ENCODE measurements at regions not wholly inside any gene's neighbourhood (a gene's known extent, or its start where the extent isn't known, plus 50 kb on each side); places are given as distances from the start of the nearest gene placed in this dataset.

DNA sequence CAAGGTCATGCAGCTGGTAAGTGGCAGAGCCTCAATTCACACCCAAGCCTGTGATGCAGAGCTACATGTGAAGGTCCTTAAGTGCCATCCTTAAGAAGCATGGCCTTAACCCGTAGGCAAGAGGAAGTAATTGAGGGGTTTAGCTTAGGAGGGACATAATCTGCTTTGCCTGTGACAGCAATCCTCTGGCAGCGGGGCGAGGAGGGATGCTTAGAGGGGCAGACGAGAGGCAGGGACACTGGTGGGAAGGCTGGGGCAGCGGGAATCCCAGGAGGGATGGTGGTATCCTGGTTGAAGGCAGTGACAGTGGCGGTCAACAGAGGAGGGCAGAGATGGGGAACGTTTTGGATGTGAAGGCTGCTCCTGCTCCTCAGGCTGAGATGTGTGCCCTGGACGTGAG, 88.1 kb downstream of the EFNB1 start:
- no peak for DNase-seq

DNA sequence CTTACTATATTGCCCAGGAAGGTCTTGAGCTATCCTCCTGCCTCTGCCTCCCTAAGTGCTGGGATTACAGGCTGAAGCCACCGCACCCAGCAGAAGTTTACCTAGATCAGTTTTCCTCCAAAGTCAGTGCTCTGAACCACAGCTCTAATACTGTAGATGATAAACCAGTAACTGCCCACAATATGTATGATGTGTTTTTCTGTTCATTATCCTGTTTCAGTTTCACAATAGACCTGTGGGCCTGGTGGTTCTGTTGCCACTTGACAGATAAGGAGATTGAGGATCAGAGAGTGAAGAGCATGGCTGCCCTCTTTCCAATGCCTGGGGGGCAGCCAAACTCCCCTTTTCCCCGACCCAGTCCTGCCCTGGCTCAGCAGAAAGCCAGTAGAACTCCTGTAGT, 87.0 kb downstream of the EFNB1 start:
- DNase-seq: no peak

DNA sequence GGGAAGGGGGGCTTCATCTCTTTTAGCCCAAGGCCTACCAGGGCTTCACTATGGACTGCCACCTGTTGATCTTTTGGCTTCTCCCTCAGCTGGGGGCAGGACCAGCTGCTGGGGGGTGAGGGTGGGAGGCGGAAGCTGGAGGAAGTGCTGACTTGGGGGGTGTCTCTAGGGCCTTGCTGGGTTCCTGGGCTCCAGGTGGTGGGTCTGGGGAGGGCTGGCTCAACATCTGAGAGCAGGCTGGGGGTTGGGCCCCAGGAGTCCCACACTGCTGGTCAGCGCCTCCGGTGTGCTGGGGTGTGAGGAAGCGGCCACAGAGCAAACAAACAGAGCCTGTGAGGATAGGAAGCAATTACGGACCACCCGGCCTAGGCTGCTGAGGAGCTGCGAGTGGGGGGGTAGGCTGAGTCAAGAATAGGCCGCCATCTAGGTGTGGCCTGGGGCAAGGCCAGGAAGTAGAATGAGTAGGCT, 85.7 kb downstream of the EFNB1 start:
- DNase-seq: no peak

DNA sequence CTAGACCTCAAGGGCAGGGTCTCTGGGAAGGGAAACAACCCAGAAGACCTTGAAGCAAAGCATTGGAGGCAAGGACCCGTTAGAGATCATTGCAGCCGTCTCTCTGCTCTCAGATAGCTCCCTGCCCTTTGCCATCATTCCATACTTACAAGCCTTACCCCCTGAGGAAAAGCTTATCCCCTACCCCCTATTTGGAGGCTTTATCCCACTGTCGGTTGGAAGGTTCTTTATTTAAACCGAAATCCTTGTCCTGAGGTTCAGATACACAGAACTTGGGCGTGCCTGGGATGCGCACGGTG, 84.4 kb downstream of the EFNB1 start:
- DNase-seq: no peak

DNA sequence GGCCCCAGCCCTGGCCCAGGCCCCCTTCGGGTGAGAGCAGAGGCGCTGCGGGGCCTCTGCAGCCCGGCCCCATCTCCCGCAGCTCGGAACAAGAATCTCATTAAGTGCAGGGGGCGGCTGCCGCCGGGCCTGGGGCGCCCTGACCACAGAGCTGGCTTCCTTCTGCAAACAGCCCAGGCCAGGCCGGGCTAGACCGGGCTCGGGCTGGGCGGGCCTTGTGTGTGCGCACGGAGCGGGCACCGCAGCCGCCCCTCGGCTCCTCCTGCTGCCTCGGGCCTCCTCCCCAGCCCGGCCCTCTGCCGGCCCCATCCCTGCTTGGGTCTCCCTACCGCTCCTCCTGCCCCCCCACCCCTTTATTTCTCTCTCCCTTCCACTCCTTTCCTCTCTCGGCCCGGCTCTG, 83.3 kb downstream of the EFNB1 start:
- DNase-seq: no peak

DNA sequence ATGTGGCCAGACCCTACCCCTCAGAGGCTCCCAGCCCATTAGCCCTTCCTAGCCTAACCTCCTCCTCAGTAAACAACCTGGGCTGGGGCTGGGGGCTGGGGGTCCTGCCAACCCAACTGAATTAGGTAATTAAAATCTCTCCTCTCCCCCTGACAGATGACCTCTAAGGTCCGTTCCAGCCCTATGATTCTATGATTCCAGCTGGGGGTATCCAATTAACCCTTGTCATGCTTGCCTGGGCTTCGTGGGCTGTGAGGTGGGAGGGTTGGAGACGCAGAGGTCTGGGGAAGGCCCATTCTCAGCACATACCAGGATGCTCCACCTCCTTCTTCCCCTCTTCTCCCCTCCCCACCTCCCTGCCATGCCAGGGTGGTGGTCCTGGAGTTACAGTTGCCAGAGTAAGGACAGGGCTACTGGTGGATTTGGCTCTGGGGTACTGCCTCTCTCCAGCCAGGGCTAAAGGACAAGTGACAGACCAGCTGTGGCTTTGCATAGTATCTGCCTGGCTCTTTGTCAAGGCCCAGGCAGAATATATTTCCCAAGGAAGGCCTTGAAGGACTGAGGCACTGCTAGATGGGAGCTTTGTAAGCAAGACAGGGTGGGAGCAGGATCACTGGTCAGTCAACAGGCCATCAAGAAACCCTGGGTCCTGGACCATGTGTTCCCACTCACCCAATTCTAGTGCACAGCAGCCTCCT, 82.1 kb downstream of the EFNB1 start:
- DNase-seq: no peak

DNA sequence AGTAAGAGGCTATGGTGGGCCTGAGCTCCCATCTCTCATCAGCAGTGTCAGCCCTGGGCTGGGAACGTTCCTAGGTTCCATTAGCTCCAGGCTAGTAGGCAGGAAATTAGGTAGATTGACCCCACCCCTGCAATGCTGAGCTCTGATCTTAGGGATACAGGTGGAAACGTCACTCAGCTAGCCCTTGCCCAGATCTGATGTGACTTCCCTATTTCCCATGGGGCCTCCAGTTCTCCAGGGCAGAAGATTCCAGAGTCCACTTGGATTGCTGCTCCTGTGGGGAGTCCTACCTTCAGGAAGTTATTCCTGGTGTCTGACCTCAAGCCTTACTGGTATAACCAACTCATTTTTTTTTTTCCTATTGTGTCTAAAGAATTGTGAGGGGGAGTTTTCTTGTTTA, 81.1 kb downstream of the EFNB1 start:
- DNase-seq: no peak

DNA sequence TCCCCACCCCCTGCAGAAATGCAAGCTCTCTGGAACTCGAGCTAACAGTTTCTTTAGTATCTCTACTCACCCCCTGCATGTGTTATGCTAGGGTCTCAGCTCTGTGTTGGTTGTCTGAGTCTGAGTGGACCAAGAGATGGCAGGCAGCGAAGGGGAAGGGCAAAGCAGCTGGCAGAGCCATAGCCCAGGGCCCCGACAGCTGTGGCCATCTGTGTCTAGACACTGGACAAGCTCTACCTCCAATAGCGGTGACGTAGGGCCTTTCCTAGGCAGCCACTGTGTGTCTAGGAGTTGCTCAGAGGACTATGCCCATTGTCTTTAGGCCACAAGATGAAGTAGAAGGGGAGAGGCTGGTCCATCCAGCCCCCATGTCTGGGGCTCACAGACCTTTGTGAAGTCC, 79.2 kb downstream of the EFNB1 start:
- DNase-seq: no peak

DNA sequence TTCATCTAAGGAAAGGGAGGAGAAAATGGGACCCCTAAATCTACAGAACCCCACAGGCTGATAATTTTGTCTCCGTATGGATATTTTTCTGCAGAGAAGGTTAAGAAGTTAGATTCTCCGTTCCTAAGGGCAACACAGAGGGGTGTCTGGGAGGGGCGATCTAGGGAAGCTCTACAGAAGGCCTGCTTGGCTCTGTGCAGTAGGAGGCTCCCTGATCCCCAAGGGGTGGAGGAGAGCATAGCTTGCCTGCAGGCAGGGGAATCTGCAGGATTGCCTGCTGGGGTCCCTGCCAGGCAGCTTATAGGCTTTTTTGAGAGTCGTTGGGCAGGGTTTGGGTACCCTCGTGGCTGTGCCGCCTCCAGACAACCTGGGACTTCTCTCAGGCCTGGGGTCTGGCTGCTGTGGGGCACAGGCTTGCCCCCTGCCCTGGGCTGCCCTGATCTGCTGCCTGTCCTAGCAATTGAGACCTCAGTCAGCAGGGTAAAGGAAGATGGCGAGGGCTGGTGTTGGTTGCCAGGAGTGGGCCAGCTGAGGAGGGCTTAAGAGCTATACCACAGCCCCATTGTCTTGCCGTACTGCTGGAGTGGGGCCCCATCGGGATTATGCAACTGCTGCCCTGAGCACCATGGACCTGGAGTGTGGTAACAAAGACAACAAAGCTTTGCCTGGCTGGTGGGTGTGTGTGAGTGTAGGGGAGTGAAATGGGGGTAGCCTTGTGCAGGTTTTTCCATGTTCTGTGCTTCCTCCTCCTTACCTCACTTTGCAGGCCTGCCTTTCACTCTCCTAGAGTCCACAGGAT, 74.1 kb downstream of the EFNB1 start:
- no peak for DNase-seq

DNA sequence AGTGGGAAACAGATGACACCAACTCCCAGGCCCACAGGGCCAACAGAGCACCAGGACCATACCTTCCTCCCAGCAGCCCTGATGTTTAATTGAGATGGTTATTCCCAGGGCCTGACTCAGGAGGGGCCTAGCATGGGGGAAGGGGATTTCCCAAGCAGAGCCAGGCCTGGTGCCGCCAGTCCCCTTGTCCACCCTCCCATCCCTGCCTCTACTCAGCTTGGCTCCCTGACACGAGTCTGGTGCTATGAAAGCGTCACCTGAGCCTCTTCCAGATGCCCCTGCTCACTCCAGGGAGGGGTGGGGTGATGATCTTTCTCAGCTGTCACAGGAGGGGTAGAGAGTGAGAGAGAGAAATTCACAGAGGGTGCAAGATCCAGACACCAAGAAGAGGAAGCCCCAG, 72.7 kb downstream of the EFNB1 start:
- no peak for DNase-seq

DNA sequence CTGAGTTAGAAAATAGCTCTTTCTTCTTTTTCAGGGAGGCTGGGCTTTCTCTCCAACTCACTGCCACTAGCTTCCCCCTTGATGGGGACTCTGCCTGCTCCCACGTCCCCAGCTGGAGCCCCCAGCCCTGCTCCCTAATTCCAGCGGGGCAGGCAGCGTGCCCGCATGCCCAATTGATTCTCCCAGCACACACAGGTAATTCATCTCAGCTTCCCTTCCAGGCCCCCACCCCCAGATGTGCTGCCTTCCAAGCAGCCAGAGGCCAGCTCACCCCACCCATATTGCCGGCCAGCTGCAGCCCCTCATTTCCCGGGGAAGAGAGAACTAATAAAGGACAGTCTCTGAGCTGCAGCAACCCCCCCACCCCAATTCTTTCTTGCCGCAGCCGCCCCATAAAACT, 69.8 kb downstream of the EFNB1 start:
- DNase-seq: no peak

DNA sequence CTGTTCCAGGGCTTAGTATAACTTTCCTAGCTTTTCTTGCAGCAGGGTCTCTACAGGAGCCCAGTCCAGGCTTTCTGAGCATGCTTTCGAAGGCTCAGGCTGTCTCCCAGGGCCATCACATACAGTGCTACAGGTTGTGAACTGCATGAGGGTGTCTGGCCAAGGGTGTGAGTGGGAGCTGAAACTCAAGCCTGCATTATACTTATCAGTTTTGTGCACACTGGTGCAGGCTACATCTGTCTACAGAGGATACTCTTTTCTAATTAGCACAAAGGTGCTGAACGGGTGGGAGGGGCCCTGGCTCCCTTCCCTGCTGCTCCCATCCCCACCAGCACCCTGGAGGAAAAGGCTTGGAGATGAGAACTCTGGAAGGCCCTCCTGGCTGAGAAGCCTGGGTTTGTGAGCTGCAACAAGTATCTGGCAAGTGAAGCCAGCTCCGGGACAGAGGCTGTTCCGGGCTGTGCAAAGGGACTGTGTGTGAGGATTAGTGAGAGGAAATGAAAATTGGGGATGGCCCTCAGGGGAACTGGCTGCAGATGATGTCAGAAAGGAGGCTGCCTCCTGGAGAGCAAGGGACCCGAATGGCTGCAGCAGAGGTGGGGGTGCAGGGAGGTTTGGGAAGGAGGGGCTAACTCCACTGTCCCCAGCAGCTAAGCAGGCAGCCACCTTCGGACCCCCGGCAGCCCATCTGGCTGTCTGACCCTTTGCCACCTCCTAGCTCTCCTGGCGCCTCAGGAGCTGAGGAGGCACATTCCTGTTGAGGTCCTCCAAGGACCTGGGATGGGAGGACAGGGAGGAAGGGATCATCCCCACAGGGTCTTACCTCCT, 68.5 kb downstream of the EFNB1 start:
- no peak for DNase-seq

DNA sequence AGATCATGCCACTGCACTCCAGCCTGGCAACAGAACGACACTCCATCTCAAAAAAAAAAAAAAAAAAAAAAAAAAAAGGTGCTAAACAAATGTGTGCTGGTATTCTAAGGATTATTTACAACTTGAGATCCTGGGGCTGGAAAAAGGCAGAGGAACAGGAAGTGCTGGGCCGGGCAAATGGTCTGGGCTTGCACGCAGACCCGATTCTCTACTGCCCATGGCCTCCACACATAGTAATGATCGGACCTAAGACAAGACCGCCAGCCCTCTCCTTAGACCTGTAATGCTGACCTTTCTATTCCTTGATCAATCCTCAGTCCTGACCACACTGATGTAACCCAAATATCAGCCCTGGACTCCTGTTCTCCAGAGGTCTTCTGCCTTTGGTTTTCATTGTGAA, 67.8 kb downstream of the EFNB1 start:
- DNase-seq: no peak

DNA sequence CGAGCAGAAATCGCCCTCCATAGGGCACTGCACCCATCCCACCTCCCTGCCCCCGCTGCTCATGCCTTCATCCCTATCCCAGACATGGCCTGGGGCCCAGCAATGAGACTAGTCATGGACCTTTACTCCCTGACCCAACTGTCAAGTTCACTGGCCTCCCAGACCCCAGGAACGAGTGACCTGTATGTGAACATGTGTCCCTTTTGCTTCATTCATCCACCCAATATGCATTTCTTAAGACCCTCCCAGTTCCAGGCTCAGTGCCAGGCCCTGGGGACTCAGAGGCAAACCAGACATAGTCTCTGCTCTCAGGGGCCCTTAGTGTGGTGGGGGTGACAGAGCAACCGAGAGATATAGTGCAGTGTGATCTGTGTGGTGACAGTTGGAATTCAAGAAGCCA, 67.0 kb downstream of the EFNB1 start:
- no peak for DNase-seq

DNA sequence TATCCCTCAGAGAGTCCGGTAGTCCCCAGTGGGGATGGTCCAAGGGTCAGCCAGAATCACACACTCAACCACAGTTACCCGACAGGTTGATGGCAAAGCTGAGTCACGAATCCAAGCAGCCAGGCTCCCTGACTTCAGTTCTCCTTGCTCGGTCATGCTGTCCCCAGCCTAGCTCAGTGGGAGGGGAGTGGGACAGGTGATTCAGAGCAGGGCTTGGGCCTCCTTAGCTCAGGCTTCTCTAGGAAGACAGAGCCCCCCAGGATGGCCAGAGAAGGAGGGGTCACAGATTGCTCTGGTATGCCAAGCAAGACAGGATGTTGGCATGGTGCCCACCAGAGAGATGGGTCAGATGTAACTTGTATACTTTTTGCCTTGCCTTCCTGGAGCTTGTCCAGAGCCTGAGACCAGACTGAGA, 66.5 kb downstream of the EFNB1 start:
- no peak for DNase-seq

DNA sequence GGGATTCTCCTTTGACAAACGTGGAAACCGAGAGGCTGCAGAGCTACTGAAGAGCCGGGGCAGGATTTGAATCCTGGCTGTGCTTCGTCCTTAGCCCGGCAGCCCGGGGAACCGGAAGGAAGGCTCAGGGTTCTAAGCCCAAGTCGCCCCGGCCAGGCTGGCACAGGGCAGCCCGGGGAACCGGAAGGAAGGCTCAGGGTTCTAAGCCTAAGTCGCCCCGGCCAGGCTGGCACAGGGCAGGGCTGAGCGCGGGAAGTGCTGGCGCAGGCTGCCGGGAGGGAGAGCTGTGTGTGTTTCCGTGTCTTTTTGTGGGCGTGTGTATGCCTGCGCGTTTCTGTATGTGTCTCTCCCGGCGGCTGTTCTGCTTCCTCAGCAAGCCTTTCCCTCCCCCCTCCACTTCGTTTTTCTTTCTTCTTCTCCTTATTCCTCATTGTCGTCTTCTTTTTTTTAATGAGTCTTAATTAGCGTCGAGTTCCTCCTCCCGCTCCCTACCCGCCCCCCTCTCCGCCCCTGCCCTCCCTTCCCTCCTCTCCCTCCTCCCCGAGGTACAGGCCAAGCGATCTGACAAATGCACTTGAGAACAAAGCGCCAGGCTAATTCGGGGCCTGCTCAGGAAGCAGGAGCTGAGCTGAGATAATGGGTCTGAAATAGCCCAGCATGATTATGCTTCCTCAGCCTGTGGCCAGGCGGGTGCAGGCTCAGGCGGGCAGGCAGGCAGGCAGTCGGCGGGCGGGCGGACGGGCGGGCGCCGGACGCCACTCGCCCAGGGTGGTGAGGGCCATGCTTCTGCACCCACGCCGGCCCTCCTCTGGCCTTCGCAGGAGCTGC, 65.9 kb downstream of the EFNB1 start:
- DNase-seq: no peak

DNA sequence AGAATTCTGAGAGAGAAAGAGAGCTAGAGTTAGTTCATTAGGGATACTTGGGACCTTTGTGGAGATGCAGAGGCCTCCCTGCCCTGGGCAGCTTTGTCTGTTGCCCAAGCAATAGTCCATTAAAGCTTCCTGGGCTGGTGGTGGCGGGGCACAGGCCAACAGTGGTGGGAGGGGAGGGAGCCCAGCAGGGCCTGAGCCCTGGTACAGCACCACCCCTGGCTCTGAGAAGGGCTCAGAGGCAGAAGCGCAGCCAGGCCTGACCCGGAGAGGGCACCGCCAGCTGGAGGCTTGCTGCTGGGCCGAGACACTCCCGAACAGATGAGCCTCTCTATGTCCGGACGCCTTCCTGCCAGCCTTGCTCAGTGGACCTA, 65.3 kb downstream of the EFNB1 start:
- no peak for DNase-seq

DNA sequence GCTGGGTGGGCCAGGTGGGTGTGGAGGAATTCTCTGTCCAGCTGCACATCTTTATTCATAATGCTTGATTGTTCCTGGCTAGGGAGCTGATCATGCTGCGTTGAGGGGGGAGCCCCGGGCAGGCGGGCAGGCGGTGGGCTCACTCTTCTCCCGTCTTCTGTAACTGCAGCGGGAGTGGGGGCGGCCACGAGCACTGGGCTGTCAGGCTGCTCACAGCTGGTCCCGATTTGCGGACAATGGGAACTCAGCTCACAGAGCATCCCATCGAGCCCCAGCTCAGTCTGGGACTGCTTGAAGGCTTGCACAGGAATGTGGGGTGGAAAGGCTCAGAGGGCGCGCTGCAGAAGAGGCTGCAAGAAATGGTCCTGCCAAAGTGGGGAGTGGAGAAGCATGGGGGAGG, 63.8 kb downstream of the EFNB1 start:
- DNase-seq: no peak

DNA sequence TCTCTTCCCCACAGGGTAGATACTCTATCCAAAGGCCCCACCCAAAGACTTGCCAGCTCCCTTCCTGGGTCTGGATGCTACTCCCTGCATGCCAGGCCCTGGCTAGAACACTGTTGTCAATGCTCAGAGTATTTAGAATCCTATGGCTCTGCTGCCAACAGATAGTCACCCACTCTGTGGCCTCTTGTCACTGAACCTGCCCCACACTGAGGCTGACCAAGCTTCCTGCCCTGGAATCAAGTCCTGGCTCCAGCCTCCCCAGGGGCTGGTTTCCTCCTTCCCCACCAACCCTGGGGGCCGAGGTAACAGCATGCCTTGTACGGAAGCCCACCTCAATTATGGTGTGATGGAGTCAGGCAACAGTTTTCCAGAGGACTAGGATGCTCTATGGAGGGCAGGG, 63.3 kb downstream of the EFNB1 start:
- DNase-seq: no peak

All from activated CD4-positive, alpha-beta T cell treated with anti-CD3 and anti-CD28 coated beads, Interleukin-2, Interleukin-6, amounts not matched to agents 100 ng/mL and 50 ng/mL, durations not matched to agents 16 hours and 8 hours (primary cell).